NCI-H128 (cell line): ENCODE measurements at regions not wholly inside any gene's neighbourhood (a gene's known extent, or its start where the extent isn't known, plus 50 kb on each side); places are given as distances from the start of the nearest gene placed in this dataset.
"Not testable (repeated sequence)": the region's sequence is repeated elsewhere in the genome, so short reads cannot be mapped to it uniquely, and the experiment has no call there.

Source experiments
- DNase-seq: peaks from one replicate; lab custom pipeline; 2025; ENCODE audit not compliant: unreplicated experiment; lab: John Stamatoyannopoulos, UW

DNA sequence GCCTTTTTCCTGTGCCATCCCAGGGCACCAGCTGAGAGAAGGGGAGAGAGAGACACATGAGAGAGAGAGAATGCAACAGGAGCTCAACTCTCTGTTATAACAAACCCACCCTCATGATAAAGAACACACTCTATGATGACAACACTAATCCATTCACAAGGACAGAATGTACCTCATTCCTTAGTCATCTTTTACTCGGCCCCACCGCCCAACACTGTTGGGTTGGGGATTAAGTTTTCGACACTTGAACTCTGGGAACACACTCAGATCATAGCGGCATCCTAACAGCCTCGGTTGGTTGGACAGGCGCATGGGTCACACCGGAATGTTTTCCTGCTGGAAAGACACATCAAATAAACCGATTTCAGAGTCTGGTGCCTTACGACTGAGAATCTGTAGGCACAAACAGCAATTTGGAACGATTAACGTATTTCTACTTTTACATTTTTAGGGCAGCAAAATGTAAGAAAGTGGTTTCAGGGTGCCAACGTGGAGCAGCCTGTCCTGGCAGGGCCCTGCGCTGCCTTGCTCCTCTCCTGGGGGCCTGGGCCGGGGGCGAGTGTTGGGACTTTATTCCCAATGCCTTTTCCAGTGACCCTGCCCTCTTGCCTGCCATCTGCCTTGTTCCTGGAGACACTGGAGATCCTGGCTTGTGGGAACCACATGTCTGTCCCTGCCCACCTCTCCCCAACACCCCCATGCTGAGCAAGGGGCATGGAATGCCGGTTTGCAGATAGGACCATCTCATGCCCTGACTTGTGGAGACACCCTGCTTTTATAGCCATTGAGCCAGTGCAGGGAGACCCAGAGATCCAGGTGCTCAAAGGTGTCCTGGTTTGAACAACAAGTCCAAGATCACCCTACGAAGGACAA lies 287.0 kb downstream of the TCERG1L start:
- DNase-seq: no peak

DNA sequence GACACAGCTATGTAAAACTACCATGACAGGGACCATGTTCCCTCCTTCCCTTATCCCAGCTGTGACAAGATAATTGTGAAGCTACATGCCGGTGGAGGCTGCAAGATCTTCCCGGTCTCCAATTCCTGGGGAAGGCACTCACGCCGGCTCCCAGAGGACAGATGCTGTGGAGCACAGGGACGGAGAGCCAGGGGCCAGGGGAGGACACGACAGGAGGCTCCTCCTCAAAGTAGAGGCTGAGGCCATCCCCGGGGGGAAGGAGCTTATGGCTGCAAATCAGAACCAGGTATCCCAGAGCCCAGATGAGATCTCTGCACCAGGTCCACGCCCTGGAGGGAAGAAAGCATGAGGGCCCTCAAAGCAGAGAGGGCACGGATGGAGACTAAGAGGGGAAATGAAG lies 286.2 kb downstream of the TCERG1L start:
- no peak for DNase-seq

DNA sequence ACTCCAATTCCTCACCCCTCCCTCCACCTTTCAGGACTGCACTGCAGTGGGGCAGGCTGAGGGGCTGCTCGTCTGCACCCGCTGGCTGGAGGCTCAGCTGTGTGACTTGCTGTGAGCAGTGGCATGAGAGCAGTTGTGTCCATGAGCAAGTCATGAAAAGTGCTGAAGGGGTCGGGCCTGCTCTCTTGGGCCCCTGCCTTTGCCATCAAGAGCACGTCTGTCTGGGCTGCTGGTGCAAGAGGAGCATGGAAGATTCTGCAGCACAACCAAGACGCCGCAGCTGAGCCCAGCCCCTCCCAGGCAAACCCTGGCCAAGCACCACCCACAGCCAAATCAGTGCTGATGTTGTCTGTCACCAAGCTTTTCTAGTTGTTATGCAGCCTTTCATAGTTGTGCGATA lies 284.3 kb downstream of the TCERG1L start:
- no peak for DNase-seq

DNA sequence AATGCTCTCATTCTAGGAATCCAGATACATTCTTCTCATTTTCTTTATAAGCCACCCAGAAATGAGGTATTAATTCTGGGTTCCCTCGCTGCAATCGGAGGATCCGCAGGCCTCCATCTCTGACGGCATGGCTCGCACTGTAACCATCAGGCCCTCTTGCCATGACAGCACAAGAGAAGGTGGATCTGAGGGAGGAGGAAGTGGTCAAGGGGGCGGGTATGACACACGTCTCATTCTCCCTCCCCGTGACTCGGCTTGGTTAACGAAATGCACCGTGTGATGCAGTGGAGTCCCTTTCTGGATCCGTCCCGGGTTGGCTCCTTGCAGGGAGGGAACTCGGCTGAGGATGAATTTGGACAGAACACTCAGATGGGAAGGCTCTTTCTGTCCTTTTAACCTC lies 280.2 kb downstream of the TCERG1L start:
- no peak for DNase-seq

DNA sequence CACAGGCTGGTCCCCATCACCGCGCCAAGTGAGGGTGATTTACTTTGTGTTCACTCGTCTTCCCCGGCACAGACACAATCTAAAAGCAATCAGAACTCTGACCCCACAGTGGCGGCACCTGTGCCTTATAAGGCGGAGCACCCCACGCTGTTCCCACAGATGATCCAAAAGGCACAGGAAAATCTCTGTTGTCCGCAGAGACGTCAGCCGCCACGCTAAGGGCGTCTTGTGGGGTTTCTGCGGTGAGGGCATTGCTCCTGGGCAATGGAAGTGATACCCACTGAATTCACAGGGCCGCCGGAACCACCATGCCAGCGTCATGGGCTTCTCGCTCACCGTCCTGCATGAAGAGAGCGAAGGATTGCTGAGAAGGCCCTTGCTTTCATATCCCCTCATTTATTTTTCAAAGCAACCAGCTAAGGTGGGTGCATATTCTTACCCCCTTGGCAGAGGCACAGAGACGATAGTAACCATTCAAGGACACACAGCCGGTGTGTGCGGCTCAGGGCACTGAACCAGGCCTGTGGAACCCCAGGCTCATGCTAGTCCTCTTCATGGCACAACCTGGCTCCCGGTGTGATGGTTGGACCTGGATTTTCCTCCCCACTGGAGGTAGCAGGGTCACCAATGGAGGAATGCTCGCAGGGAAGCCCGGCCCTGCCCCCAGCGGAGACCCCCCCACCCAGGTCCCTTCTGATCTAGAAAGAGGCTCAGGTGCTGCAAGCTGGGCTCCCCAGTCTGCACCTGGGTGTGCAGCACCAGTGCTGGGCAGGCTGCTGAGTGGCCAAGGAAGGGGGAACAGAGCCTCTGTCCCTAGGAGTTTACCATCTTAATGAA lies 279.0 kb downstream of the TCERG1L start:
- DNase-seq: no peak

DNA sequence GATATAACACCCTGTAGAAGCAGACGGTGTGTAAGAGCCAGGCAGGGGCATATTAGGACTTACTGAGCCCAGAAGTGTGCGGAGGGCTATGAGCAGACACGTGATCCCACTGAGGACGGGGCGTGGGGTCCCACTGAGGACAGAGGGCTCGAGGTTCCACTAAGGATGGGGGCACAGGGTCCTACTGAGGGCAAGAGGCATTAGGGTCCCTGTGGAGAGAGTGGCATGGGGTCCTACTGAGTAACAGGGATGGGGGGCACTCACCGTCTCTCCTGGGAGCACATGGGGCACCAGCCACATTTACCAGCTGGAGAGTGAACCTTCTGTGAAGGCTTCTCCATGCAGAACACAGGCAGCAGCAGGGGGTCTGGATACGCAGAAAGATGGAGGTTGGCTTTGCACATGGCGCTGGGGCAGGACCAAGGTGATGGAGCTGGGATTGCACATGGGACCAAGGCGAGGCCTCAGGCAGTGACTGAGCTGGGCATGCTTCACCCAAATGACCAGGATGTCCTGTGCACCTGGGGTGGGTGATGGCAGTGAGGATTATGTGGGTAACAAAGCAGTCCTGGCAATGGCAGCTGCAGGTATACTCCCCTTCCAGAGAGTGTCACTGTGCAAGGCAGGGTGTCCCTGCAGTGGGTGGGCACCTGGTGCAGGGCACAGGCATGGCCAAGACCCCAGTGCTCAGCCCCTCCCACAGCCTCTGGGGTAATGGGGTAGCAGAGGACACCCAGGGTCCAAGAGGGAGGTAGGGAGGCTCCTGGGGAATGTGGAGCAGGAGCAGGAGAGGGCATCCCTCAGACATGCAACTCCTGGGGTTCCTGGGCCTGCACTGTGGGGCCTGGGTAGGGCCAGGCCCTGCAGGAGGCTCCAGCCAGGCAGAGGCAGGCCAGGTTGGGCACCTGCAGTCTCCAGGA lies 278.1 kb downstream of the TCERG1L start:
- DNase-seq: no peak

DNA sequence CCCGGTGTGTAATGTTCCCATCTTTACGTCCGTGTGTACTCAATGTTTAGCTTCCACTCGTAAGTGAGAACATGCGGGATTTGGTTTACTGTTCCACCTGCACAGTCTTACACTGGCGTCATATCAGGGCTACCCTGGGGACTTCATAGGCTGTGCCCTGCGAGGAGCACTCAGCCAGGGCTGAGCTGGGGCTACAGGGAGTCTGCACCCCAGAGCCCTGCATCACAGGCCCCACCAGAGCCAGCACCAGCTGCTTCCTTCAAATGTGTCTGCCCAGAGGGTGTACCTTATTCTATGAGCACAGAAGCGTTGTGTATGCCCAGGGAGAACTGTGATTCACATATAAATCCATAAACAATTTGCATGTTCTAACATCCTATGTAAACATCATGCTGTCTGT lies 277.1 kb downstream of the TCERG1L start:
- no peak for DNase-seq

DNA sequence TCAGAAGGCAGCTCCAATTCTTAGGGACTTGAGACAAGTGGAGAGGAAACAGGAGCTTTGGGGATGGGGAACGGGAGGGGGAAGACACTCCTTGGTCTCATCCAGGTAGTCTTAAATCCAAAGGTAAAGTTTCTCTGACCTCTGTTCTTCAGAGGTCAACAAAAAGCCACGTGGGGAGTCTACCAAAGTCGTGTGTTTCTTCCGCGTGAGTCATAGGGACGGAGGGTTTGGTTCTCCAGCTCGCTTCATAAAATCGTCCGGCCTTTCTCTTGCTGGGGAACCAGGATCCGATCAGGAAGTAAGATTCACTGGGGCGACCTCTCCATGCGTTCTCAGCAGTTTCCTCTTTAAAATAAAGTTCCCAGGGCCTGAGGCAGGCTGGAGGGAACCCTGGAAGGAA lies 275.7 kb downstream of the TCERG1L start:
- no peak for DNase-seq

DNA sequence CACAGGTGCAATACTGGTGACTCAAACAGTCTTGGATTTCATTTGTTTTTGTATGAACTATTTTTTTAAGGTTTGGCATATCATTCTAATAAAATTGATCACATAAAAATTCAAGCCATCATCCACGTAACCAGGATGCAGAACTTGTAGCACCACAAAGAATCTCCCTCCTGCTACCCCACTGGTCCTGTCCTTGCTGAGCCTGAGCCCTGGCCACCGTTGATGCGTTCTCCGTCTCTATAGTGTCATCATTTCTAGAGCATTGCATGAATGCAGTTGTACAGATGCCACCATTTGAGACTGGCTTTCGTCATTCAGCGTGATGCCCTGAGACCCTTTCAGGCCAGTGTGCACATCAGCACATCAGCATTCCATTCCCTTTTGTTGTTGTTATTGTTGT lies 273.5 kb downstream of the TCERG1L start:
- no peak for DNase-seq

DNA sequence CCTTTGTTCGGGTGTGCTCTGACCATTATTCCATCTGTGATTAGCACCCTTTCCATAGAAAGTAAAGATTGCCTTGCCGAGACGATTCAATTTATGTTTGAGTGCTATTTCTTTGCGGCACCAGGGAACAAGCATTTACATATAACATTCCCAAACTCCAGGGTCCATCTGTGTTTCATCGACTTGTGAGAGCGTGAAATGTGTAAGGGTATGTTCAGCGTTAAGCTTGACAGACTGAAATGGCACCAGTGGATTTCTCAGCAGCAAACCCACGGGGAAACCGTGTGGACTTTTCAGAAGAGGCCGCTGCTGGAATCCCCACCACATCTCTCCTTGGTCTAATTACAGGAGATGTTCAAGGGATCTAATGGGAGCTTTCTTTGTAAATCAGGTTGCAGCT lies 270.5 kb downstream of the TCERG1L start:
- DNase-seq: no peak

DNA sequence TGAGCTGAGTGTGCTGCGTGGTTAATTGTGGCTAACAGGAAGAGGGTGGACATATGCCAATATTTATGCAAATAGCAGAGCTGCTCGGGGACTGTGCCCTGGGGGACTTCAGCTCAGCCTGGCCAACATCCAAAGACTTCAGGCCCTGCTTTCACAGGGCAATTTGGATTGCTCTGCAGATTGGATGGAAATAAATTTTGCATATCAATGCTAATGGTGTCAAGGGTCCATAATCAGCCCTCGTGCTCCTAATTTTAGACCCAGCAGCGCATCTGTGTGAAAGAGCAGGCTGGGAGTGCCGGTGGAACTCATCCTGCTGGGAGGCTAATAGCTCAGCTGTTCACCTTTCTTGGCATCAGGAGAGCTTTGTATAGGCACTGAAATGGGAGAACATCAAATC lies 270.1 kb downstream of the TCERG1L start:
- no peak for DNase-seq

DNA sequence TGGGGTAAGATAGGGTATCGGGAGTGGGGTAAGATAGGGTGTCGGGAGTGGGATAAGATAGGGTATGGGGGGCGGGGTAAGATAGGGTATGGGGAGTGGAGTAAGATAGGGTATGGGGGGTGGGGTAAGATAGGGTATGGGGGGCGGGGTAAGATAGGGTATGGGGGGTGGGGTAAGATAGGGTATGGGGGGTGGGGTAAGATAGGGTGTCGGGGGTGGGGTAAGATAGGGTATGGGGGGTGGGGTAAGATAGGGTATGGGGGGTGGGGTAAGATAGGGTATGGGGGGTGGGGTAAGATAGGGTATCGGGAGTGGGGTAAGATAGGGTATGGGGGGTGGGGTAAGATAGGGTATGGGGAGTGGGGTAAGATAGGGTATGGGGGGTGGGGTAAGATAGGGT lies 269.5 kb downstream of the TCERG1L start:
- DNase-seq: not testable (repeated sequence)
